Calu3 (cell line): ENCODE measurements at regions not wholly inside any gene's neighbourhood (a gene's known extent, or its start where the extent isn't known, plus 50 kb on each side); places are given as distances from the start of the nearest gene placed in this dataset.

ENCODE experiments used
- BruUV-seq: library from RNA; stranded (reverse); fragments of 400-500 nt; replicated peaks from 2 replicates; lab custom pipeline; 2021; lab: Mats Ljungman, UMichigan
- CTCF ChIA-PET: fragments of 300-600 bp; sonication (Branson Sonifier 250); formaldehyde crosslinking; loops from one replicate; lab custom pipeline; 2022; ENCODE audit warnings: antibody characterized with exemption; lab: Charles Lee
- DNase-seq: peaks from one replicate; pipeline ENCODE4 v3.0.0; 2022
- H3K27ac Mint-ChIP-seq: one replicate; pipeline ENCODE4 v1.8.0; 2022; ENCODE audit warnings: mixed read lengths; ENCODE audit not compliant: unreplicated experiment
- H3K27me3 Mint-ChIP-seq: one replicate; pipeline ENCODE4 v1.8.0; 2022; ENCODE audit warnings: mixed read lengths; ENCODE audit not compliant: unreplicated experiment
- H3K36me3 Mint-ChIP-seq: one replicate; pipeline ENCODE4 v1.8.0; 2022; ENCODE audit warnings: mild to moderate bottlenecking, moderate library complexity, mixed read lengths; ENCODE audit not compliant: insufficient read depth, unreplicated experiment
- H3K4me1 Mint-ChIP-seq: one replicate; pipeline ENCODE4 v1.8.0; 2022; ENCODE audit warnings: mild to moderate bottlenecking, low read depth, mixed read lengths; ENCODE audit not compliant: unreplicated experiment
- H3K4me3 Mint-ChIP-seq: one replicate; pipeline ENCODE4 v1.8.0; 2022; ENCODE audit warnings: mild to moderate bottlenecking, low read depth, moderate library complexity, mixed read lengths; ENCODE audit not compliant: unreplicated experiment
- H3K9me3 Mint-ChIP-seq: one replicate; pipeline ENCODE4 v1.8.0; 2022; ENCODE audit warnings: low read depth, mixed read lengths; ENCODE audit not compliant: unreplicated experiment
- CTCF ChIP-seq: fragments of 200-600 bp; IDR thresholded peaks from one replicate; pipeline ENCODE4 v1.8.0; 2022; ENCODE audit warnings: antibody characterized with exemption; ENCODE audit not compliant: unreplicated experiment
- intact Hi-C: fragments of 100-400 bp; cut with micrococcal nuclease; formaldehyde crosslinking; loops from one replicate; pipeline ENCODE4 v1.10.0; 2022; ENCODE audit not compliant: unreplicated experiment

GRCh38 chr16:76756951-76757350 lies 434.0 kb upstream of the MON1B start:
- no peaks in the 10 kb centered on the region for H3K4me1 Mint-ChIP-seq
- DNase-seq = no peak
- H3K9me3 Mint-ChIP-seq = peaks cover 2% of the 10 kb centered on the region
- TF ChIP-seq CTCF = no peak
- intact Hi-C loops = no loop called here
- no peak overlapping the region for H3K4me3 Mint-ChIP-seq
- H3K36me3 Mint-ChIP-seq = no peaks in the 10 kb centered on the region
- no TSS peak for BruUV-seq
- CTCF ChIA-PET = no interaction called here
- no peak overlapping the region for H3K27ac Mint-ChIP-seq
- H3K27me3 Mint-ChIP-seq = no peaks in the 10 kb centered on the region

- no peak for DNase-seq
- Mint-ChIP-seq H3K4me3 (no peak overlapping the region), H3K27me3 (no peaks in the 10 kb centered on the region), H3K9me3 (peaks cover 7% of the 10 kb centered on the region), H3K27ac (no peak overlapping the region), H3K36me3 (no peaks in the 10 kb centered on the region), H3K4me1 (no peaks in the 10 kb centered on the region)
- no TSS peak for BruUV-seq
- TF ChIP-seq CTCF = no peak
- CTCF ChIA-PET = interaction anchor here (0.6 to 0.7 kb wide), 2 partner anchors 27 to 71 kb away, joined by 3 to 5 read pairs; no protein-coding TSS in a partner anchor
- intact Hi-C loops = no loop called here
Observed at GRCh38 chr16:76766538-76766937, 424.5 kb upstream of the MON1B start.

- H3K4me1 Mint-ChIP-seq = no peaks in the 10 kb centered on the region
- no peaks in the 10 kb centered on the region for H3K27me3 Mint-ChIP-seq
- BruUV-seq = no TSS peak
- TF ChIP-seq CTCF = no peak
- intact Hi-C loops = no loop called here
- no peaks in the 10 kb centered on the region for H3K36me3 Mint-ChIP-seq
- no peak overlapping the region for H3K4me3 Mint-ChIP-seq
- CTCF ChIA-PET = no interaction called here
- DNase-seq = no peak
- H3K9me3 Mint-ChIP-seq = peaks cover 9% of the 10 kb centered on the region
- H3K27ac Mint-ChIP-seq = no peak overlapping the region
Observed at GRCh38 chr16:76768316-76768715, 422.7 kb upstream of the MON1B start.

GRCh38 chr16:76768948-76769347 lies 422.0 kb upstream of the MON1B start:
- Mint-ChIP-seq H3K4me3 (no peak overlapping the region), H3K36me3 (no peaks in the 10 kb centered on the region), H3K9me3 (peaks cover 9% of the 10 kb centered on the region), H3K4me1 (no peaks in the 10 kb centered on the region), H3K27ac (no peak overlapping the region), H3K27me3 (no peaks in the 10 kb centered on the region)
- CTCF ChIA-PET = no interaction called here
- no peak for DNase-seq
- no peak for TF ChIP-seq CTCF
- intact Hi-C loops = no loop called here
- BruUV-seq = no TSS peak
